ENCODE measurements at regions not wholly inside any gene's neighbourhood (a gene's known extent, or its start where the extent isn't known, plus 50 kb on each side); places are given as distances from the start of the nearest gene placed in this dataset.

- DNase-seq (no peak), ATAC-seq (no peak)
- H3K9me3 ChIP-seq: no peaks in the 10 kb centered on the region
- no peaks in the 10 kb centered on the region for H3K36me3 ChIP-seq
- H3K4me1 ChIP-seq: peaks cover 0 to 2% (median 0%) of the 10 kb centered on the region in 12 donors
- intact Hi-C loops (cut with DNase I): no loop called here
- H3K27me3 ChIP-seq: peaks cover 0 to 15% (median 0%) of the 10 kb centered on the region in 9 donors
- TF ChIP-seq POLR2A (IDR thresholded peaks at IDR 0.05) (no peak), CTCF (IDR thresholded peaks at IDR 0.05) (no peak)
- no peak overlapping the region for H3K27ac ChIP-seq
- WGBS, 4 donors: 93 to 97% (median 95%) methylated on average over 2 of the region's 2 CpGs
- no peak overlapping the region for H3K4me3 ChIP-seq
These were observed 83.6 kb upstream of the BARX2 start for GRCh38 chr11:129292092-129292491.

GRCh38 chr11:129291546-129291945, 84.1 kb upstream of the BARX2 start:
- intact Hi-C loops (cut with DNase I): no loop called here
- WGBS, 4 donors: 73 to 81% (median 76%) methylated on average over 5 of the region's 5 CpGs
- Histone ChIP-seq H3K36me3 (no peaks in the 10 kb centered on the region), H3K27ac (no peak overlapping the region), H3K4me1 (peaks cover 0 to 6% (median 0%) of the 10 kb centered on the region in 12 donors), H3K27me3 (peaks cover 0 to 15% (median 0%) of the 10 kb centered on the region in 9 donors), H3K9me3 (no peaks in the 10 kb centered on the region), H3K4me3 (no peak overlapping the region)
- ATAC-seq (no peak), DNase-seq (no peak)
- TF ChIP-seq POLR2A (IDR thresholded peaks at IDR 0.05) (no peak), CTCF (IDR thresholded peaks at IDR 0.05) (no peak)

- Histone ChIP-seq H3K4me3 (no peak overlapping the region), H3K9me3 (no peaks in the 10 kb centered on the region), H3K27ac (no peak overlapping the region), H3K4me1 (peaks cover 0 to 6% (median 0%) of the 10 kb centered on the region in 12 donors), H3K36me3 (no peaks in the 10 kb centered on the region), H3K27me3 (peaks cover 0 to 15% (median 0%) of the 10 kb centered on the region in 9 donors)
- 77 to 80% (median 78%) methylated on average over 7 of the region's 7 CpGs for WGBS, 4 donors
- DNase-seq (no peak), ATAC-seq (no peak)
- intact Hi-C loops (cut with DNase I): no loop called here
- TF ChIP-seq POLR2A (IDR thresholded peaks at IDR 0.05) (no peak), CTCF (IDR thresholded peaks at IDR 0.05) (no peak)
These were observed 84.7 kb upstream of the BARX2 start for GRCh38 chr11:129290966-129291365.

- WGBS, 4 donors: 87 to 92% (median 89%) methylated on average over 13 of the region's 13 CpGs
- DNase-seq: no peak
- peaks cover 0 to 10% (median 0%) of the 10 kb centered on the region in 12 donors for H3K4me1 ChIP-seq
- intact Hi-C loops (cut with DNase I): no loop called here
- H3K27me3 ChIP-seq: peaks cover 0 to 15% (median 0%) of the 10 kb centered on the region in 9 donors
- H3K27ac ChIP-seq: no peak overlapping the region
- ATAC-seq: no peak
- no peaks in the 10 kb centered on the region for H3K9me3 ChIP-seq
- no peak for TF ChIP-seq POLR2A (IDR thresholded peaks at IDR 0.05)
- no peak for TF ChIP-seq CTCF (IDR thresholded peaks at IDR 0.05)
- H3K4me3 ChIP-seq: no peak overlapping the region
- H3K36me3 ChIP-seq: no peaks in the 10 kb centered on the region
These were observed 86.2 kb upstream of the BARX2 start for GRCh38 chr11:129289350-129290040.

Data from heart left ventricle (tissue), 16 donors.